ENCODE measurements at regions not wholly inside any gene's neighbourhood (a gene's known extent, or its start where the extent isn't known, plus 50 kb on each side); places are given as distances from the start of the nearest gene placed in this dataset.
A peak's percentile ranks its signal among the peaks of the same experiment; 100 is the strongest.

GRCh38 chr22:49123621-49124192, 704.0 kb downstream of the BRD1 start:
- POLR2A ChIA-PET, result no interaction called here
- TF ChIP-seq ZBTB17 (tag by site-specific recombination; IDR thresholded peaks at IDR 0.05), result peak; percentile 96
- 0 out of 2 replicates have a peak, but pooled peaks have one; percentile 10 for TF ChIP-seq EGR2 (tag by site-specific recombination; IDR thresholded peaks at IDR 0.05; ENCODE audit: low read depth)
- no peak for TF ChIP-seq ZNF132 (tag by site-specific recombination; IDR thresholded peaks at IDR 0.05; ENCODE audit: borderline replicate concordance)

DNA sequence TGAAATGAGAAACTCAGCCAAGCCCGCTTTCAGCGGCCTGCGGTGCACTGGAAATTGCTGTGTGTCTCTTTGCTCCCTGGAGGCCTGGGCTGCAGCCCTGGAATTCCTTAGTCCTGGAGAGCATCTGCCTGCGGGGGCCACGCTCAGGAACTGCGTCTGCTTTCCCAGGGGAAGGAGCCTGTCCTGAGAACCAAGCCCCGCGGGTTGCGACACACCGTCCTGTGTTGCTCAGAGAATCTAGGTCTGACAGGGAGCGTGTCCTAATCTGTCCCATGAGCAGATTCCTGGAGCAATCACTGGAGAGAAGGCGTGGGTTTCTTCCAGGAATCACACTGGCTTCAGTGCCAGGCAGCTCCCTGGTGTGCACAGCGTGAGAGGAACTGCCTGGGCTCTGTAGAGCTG, 708.1 kb downstream of the BRD1 start:
- no peaks in the 10 kb centered on the region for H3K36me3 ChIP-seq (ENCODE audit: control insufficient read depth in 2 of 2, insufficient read depth in 1 of 2, low read length in 2 of 2)
- H3K9me3 ChIP-seq (ENCODE audit: control insufficient read depth, insufficient read depth, low read depth, low read length), result no peaks in the 10 kb centered on the region
- POLR2A ChIA-PET, result no interaction called here
- no peak overlapping the region for H3K4me3 ChIP-seq (ENCODE audit: low read depth, low read length)
- H3K27ac ChIP-seq (ENCODE audit: extremely low read depth, low read depth, low read length), result no peak overlapping the region
- CTCF ChIA-PET, result no interaction called here
- no peaks in the 10 kb centered on the region for H3K4me1 ChIP-seq (ENCODE audit: control insufficient read depth, insufficient read depth, low read length)
- no peak for TF ChIP-seq PRDM2 (tag by site-specific recombination; IDR thresholded peaks at IDR 0.05; ENCODE audit: borderline replicate concordance)
- no peak for TF ChIP-seq ZNF391 (tag by site-specific recombination; IDR thresholded peaks at IDR 0.05; ENCODE audit: borderline replicate concordance, low read depth)
- no peak for TF ChIP-seq ZSCAN5A (tag by site-specific recombination; IDR thresholded peaks at IDR 0.05)
- no peak for TF ChIP-seq ZNF518A (tag by site-specific recombination; conservative IDR thresholded peaks at IDR 0.05; ENCODE audit: low read depth)
- TF ChIP-seq ZIC2 (tag by site-specific recombination; IDR thresholded peaks at IDR 0.05), result peak; percentile 89
- TF ChIP-seq, protein P1, sequence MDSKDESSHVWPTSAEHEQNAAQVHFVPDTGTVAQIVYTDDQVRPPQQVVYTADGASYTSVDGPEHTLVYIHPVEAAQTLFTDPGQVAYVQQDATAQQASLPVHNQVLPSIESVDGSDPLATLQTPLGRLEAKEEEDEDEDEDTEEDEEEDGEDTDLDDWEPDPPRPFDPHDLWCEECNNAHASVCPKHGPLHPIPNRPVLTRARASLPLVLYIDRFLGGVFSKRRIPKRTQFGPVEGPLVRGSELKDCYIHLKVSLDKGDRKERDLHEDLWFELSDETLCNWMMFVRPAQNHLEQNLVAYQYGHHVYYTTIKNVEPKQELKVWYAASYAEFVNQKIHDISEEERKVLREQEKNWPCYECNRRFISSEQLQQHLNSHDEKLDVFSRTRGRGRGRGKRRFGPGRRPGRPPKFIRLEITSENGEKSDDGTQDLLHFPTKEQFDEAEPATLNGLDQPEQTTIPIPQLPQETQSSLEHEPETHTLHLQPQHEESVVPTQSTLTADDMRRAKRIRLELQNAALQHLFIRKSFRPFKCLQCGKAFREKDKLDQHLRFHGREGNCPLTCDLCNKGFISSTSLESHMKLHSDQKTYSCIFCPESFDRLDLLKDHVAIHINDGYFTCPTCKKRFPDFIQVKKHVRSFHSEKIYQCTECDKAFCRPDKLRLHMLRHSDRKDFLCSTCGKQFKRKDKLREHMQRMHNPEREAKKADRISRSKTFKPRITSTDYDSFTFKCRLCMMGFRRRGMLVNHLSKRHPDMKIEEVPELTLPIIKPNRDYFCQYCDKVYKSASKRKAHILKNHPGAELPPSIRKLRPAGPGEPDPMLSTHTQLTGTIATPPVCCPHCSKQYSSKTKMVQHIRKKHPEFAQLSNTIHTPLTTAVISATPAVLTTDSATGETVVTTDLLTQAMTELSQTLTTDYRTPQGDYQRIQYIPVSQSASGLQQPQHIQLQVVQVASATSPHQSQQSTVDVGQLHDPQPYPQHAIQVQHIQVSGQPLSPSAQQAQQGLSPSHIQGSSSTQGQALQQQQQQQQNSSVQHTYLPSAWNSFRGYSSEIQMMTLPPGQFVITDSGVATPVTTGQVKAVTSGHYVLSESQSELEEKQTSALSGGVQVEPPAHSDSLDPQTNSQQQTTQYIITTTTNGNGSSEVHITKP (tag by site-specific recombination; IDR thresholded peaks at IDR 0.05), result no peak

More at GRCh38 chr22:49123621-49124192, 704.0 kb downstream of the BRD1 start:
- Histone ChIP-seq H3K27ac (ENCODE audit: extremely low read depth, low read depth, low read length) (no peak overlapping the region), H3K4me1 (ENCODE audit: control insufficient read depth, insufficient read depth, low read length) (no peaks in the 10 kb centered on the region), H3K9me3 (ENCODE audit: control insufficient read depth, insufficient read depth, low read depth, low read length) (no peaks in the 10 kb centered on the region), H3K36me3 (ENCODE audit: control insufficient read depth in 2 of 2, insufficient read depth in 1 of 2, low read length in 2 of 2) (no peaks in the 10 kb centered on the region), H3K4me3 (ENCODE audit: low read depth, low read length) (no peak overlapping the region)
- CTCF ChIA-PET, result no interaction called here
